ENCODE measurements at regions not wholly inside any gene's neighbourhood (a gene's known extent, or its start where the extent isn't known, plus 50 kb on each side); places are given as distances from the start of the nearest gene placed in this dataset.
A peak's percentile ranks its signal among the peaks of the same experiment; 100 is the strongest.
"Not testable (repeated sequence)": the region's sequence is repeated elsewhere in the genome, so short reads cannot be mapped to it uniquely, and the experiment has no call there.

DNA sequence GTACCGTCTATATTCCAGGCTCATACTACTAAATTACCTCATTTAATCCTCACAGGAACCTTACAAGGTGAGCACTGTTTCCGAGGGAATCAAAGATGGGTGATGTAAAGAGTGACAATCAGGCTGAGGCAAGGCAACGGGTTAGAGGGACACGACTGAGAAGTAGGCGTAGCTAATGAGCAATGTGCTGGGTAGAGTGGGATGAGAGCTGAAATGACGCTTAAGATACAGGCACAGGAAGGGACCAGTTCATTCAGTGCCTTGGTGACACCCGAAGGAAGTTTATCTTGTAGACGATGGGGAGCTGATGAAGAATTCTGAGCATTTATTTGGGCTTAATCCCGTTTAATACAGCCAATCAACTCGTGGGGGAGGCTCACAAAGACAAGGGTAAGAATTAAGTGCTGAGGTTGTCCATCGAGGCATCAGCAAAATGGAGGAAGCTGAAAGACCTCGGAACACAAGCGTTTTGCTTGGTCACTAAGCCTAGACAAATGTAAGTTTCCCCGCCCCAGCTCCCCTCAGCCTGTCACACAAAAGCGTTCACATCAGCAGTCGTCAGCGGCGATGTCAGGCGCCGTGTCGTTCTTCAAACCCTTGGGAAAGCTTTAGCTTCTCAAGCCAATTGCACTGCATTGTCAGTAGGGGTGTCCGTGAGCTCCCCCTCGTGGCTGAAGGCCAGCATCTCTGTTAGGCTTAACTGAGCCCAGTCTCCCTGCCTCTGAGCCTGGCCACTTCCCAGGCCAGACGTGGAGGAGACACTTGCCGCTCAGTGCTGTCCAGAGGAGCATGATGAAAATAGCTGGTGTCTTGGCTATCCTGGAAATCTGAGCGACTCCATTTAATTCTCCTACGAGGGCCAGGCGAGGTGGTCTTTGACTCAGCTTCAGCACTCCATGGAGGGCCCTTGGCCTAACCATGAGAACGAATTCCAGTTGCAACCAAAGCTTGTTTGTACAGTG lies 288.5 kb upstream of the G2E3 start:
- DNase-seq, result peak; percentile 64

DNA sequence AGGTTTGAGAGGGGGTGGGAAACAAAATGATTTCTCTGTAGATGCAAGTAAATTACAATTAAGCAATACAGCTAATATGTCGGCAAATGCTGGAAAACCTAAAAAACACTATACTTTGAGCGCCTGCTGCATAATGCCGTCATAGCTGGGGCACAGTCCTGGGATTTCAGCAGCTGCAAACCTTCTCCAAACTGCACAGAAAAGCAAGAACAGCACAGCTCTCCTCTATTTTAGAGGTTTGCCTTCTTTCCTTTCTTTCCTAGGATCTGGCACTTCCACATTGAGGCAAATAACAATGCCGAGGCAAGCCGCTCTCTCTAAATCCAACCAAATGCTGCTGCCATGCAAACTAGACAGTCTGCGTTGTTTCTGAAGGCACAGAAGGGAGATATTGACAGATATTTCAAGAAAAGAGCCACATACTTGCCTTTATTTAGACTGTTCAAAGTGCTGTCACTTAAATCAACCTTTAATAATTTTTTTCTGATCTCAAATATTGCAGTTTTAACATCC lies 287.1 kb upstream of the G2E3 start:
- no peak for DNase-seq

DNA sequence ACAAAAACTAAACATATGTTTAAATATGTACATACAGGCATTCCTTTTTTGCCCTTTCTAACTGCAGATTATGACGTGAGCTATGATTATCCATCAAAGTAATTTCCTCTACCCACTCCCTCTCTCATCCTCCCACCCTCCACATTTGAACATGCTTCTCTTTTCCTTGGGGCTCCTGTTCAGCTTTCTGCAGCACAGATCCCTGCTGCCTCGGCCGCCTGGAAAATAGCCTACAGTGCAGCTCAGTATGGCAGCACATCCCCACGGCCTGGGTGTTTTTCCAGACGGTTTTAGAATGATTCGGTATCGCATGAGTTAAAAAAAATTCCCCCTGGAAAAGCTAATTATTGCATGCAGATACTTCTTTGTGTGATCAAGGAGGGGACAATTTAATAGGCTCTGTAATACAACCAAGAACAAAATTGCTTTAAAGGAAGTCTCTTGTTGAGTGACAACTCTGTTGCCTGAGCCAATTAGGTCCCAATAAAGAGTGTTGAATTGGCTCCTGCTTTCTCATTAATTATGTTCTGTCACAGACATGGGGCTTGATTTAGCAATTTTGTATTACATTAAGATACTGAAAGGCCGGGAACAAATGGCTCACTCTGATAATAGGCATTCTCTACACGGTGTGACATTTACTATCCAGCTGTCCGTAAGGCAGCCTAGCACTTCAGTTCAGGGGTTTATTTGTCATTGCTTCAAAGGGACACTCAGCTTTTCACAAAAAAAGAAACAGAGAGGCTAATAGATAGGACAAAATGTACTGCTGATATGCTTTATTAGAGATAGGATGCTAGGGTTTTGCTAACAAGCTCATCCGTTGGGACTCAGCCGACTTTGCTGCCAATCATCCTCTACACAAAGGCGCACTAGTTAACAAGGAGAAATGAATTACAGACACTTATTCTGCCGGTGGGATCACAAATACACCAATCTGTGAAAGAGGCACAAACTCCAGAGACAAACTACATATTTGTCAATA lies 285.8 kb upstream of the G2E3 start:
- DNase-seq, result no peak

DNA sequence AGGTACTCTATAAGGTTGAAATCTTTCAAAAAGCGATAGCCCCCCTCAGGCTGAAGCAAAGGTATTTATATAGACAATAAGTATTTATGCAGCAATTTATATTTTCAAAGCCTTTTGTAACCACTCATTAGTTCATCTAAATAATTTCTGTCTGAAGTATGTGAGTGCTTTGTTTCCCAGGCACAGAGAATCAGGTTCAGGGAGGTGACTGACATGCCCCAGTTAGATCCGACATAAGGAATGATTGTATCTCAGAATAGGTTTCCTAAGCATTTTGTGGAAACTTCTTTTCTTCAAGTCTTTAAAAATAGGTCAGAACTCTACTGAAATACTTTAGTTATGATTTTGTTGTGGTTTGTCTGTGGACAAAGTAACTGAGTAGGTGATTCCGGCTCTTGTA lies 283.4 kb upstream of the G2E3 start:
- DNase-seq, result no peak

- no peak for DNase-seq
Measured at GRCh38 chr14:30277268-30277667, 281.7 kb upstream of the G2E3 start.

GRCh38 chr14:30278856-30279255 lies 280.1 kb upstream of the G2E3 start:
- not testable (repeated sequence) for DNase-seq

GRCh38 chr14:30283822-30284446 lies 275.0 kb upstream of the G2E3 start:
- DNase-seq, result no peak

GRCh38 chr14:30284808-30285207 lies 274.1 kb upstream of the G2E3 start:
- no peak for DNase-seq

DNA sequence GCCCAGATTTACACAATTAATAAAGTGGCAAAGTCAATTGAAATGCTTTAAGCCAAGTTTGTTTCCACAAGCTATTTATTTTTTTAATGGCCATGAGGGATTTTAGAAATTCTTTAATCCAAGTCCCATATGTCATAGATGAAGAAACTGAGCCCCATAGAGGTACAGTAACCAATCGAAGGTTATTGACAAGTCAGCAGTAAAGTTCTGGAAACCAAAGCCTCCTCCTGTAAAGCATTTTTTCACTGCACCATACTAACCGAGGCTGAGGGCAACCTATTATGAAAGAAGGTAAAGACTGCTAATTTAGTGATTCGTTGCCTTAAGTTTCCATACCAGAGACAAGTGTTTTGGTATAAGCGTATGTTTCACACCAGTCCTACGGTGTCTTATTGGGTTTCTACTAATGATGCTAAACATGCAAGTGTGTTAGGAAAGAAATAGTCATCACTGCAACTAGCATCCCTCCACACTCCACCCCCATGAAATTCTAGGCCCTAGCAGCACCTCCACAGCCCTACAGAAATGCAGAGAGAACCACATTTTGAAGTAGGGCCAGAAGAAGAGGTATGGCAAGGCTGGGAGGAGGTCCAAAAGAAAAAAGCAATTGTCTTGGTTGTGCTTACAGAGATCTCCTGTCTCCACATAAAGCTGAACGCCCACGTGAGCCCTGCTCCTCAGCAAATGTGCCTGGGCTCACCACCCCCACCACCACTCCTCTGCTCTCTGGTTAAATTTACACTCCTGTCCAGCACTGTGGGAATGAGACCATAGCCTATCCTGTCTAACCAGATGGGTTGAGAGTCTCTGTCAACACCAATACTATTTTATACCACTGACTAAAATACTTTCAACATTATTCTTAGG lies 271.1 kb upstream of the G2E3 start:
- DNase-seq, result no peak

DNA sequence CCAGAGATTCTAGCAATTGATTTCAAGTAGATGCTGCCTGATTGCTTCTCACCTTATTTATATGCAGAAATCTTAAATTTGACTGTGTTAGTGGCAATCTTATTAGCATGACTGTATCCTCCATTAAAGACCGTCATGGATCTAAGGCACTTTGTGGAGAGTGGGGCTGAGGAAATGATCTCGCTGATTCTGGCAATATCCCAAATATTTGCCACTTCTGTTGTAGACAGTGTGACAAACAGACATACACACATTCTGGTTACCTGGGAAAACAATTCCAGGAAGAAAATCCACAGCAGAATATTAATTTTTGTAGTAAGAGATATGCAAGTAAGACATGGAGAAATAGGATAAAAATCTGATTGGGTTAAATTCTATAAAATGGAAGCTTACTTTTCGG lies 269.0 kb upstream of the G2E3 start:
- no peak for DNase-seq

GRCh38 chr14:30291216-30291615 lies 267.7 kb upstream of the G2E3 start:
- no peak for DNase-seq

GRCh38 chr14:30292541-30292940 lies 266.4 kb upstream of the G2E3 start:
- no peak for DNase-seq

DNA sequence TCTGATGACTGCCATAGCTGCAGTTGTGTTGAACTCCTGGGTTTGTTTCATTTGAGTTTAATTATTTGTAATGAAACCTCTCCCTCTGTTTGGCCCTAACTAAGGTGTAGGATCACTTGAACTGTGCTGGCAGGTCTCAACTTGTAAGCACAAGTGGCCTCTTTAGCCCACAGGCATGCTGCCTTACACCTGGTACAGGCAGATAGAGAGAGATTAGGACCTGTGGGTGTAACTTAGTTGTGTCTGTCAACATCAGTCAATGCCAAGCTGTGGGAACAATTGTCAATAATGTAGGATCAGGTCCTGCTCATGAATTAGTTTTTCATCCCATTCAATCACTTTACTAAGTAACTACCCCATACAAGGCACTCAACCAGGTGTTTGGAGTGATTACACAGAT lies 263.0 kb upstream of the G2E3 start:
- DNase-seq, result no peak

GRCh38 chr14:30296931-30297405 lies 262.0 kb upstream of the G2E3 start:
- no peak for DNase-seq

DNA sequence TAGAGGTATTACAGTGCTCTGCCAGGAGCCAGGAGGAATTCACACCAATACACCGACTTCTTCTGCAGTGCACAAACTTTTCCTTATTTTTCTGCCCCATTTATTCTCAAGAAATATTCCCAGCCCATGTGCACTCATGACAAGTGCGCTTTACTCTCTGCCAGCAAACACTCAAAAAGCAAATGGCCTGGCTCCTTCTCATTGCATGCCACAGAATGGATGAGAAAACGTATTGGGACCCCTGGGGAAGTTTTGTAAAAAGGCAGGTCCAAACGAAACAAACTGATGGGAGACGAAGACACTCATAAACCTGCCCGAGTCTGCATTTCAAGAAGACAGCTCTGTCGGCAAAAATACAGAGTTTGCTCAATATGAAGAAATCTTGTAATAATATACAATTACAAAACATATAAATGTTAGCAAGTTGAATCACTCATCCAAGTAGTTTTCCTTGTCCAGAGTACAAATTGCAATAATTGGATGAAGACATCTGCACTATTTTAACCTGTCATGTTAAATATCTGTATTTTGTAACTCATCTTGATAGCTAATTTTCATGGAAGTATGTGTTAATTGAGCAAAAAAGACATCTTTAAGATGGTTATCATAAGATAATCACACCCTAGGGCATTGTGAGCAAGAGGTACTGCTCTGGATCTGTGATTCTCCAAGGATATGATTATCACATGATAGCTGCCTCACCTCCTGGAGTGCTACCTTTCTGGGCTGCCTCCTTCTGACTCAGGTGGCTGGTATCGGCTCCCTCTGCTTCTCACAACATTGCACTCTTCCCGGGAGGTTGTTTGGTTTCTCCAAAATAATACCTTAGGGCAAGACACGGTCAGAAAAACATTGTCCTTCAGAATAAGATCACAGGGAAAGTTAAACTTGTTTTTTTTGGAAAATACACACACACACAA lies 260.8 kb upstream of the G2E3 start:
- no peak for DNase-seq

- DNase-seq, result no peak
Measured at GRCh38 chr14:30299915-30300314, 259.0 kb upstream of the G2E3 start.

- no peak for DNase-seq
Measured at GRCh38 chr14:30303350-30303749, 255.6 kb upstream of the G2E3 start.

DNA sequence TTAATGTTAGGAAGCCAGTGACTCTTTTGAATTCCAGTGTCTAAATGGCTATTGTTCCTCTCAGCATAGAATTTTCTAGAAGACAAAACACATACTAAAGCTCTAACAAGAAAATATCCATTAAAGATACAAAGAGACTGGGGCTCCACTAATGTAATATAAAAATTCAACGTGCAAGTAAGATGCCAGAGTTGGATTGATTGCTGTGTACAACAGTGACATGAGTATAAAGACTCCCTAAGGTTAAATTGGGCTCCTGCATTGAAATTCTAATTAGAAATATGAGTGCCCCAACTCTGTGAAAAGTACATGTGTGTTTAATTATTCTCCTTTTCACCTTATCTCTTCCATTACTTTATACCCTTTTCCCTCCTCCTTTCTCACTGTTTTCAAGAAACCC lies 253.6 kb upstream of the G2E3 start:
- DNase-seq, result no peak

DNA sequence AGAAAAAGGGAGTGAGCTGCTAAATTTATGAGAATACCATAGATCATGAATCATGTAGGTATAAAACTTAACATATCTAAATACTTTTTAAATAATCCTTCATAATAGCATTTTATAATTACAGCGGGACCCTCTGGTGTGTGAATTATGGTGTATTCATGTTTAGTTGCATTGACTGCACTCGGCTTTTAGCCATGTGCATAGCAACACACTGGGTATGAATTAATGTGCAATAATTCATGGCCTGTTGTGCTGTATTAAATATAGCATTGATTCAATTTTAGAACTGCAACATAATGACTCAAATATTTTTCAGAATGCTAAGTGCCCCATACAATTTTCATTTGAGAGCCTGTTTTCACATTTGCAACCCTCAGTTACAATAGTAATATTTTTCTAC lies 249.6 kb upstream of the G2E3 start:
- DNase-seq, result no peak

DNA sequence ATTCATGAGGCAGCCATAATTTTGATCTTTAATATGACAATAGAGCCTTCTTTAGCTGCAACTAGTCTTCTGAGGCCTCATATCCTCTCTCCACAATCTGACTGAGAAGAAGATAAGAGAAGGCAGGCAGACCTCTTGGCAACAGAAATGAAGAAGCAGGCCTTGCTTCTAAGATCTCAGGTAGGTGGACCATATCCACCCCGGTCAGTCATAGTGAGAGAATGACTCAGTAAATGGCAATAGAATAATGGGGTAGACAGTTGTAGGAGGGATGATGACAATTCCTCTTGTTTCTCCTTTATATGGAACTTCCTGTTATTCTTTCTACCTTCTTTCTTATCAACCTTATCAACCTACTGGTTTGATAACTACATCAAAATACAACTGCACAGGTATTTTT lies 246.7 kb upstream of the G2E3 start:
- DNase-seq, result no peak

DNA sequence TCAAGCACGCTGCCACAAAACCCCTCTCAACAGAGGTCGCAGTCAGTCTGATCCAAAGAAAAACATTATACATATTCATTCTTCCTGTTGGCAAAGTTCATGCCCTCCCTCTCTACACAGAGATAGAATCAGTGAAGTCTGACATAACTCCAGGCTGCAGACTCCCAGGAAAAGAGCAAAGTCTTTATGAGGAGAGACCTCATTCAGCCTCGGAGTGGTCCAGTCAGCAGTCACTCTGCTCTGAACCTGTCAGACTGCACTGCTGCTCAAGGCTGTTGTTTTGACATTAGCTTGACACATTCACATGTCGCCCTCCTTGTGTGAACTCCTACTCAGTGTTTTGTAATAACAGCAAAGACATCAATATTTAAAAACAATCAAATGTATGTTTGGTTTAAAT lies 241.2 kb upstream of the G2E3 start:
- DNase-seq, result no peak

Data from NCI-H1092 (cell line).